ENCODE measurements at regions not wholly inside any gene's neighbourhood (a gene's known extent, or its start where the extent isn't known, plus 50 kb on each side); places are given as distances from the start of the nearest gene placed in this dataset.

DNA sequence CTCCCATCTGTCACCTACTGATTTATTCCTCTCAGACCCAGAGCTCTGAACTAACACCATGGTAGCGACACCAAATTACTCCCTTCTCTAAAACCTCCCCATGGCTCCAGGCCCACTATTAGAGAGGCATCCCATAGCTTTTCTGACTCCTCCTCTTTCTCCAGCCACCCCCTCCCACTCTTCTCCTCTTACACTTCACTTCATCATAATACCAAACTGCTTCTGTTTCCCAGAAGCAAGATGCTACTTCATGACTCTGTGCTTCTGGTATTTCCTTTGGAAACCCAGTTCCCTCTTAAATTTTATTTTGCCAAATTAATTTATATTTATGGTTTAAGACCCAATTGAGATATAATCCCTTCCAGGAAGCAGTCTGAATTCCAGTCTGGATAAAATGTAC is 465.1 kb upstream of the PDZRN3 start:
- no peaks in the 10 kb centered on the region for H3K36me3 Mint-ChIP-seq
- no peak overlapping the region for H3K4me3 Mint-ChIP-seq
- no peak overlapping the region for H3K27ac Mint-ChIP-seq
- no peaks in the 10 kb centered on the region for H3K4me1 Mint-ChIP-seq
- H3K9me3 Mint-ChIP-seq, result peaks cover 16% of the 10 kb centered on the region
- no peak for ATAC-seq
- H3K27me3 Mint-ChIP-seq, result no peaks in the 10 kb centered on the region

DNA sequence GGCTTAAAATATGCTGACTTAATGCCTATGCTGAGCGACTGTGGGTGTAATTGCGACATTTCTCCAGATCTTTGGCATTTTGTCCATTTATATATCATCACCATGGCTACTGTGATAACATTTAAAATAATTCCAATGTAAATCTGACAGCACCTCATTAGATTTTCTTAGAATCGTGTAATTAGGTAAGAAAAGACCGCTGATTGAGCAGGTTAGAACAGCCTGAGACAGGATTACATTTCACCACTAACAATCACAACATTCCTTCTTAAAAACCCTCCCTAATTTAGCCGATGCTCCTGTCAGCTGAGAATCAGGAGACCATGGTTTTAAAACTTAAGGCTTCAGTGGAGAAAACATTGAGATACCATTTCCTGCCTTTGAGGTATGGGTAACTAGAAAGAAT is 455.3 kb upstream of the PDZRN3 start:
- Mint-ChIP-seq H3K9me3 (peaks cover 7% of the 10 kb centered on the region), H3K27me3 (no peaks in the 10 kb centered on the region), H3K4me3 (no peak overlapping the region), H3K36me3 (no peaks in the 10 kb centered on the region), H3K27ac (no peak overlapping the region), H3K4me1 (no peaks in the 10 kb centered on the region)
- no peak for ATAC-seq

DNA sequence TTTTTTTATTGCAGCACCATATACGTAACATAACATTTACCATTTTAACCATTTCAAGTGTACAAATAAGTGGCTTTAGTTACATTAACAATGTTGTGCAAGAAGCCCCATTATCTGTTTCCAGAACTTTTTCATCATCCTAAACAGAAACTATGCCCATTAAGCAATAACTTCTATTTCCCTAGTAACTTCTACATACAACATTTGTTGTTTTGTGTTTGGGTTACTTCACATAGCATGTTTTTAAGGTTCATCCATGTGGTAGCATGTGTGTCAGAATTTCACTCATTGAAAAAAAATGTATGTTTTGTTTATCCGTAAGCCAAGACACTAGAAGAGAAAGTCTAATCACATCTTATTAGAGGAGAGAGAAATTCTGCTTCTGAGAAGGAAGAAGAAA is 450.5 kb upstream of the PDZRN3 start:
- Mint-ChIP-seq H3K27ac (no peak overlapping the region), H3K4me1 (no peaks in the 10 kb centered on the region), H3K9me3 (peaks cover 7% of the 10 kb centered on the region), H3K4me3 (no peak overlapping the region), H3K36me3 (no peaks in the 10 kb centered on the region), H3K27me3 (no peaks in the 10 kb centered on the region)
- no peak for ATAC-seq

DNA sequence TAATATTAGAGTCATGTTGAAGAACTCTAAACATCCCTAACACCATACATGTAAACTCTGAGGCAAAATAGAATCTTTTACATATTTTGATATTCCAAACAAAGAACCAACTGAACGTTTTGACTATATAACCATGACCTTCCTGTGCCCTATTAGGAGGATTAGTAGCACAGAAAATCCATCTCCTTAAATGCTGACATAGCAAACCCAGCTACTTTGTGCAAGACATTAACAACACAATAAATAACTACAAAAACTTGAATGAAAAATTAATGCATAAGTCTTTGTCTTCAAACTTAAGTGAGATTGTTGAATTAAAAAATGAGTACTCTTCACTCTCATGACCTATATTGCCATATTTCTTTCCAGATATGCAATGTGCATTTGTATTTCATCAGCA is 450.0 kb upstream of the PDZRN3 start:
- peaks cover 7% of the 10 kb centered on the region for H3K9me3 Mint-ChIP-seq
- no peaks in the 10 kb centered on the region for H3K36me3 Mint-ChIP-seq
- no peak overlapping the region for H3K27ac Mint-ChIP-seq
- H3K4me3 Mint-ChIP-seq, result no peak overlapping the region
- H3K27me3 Mint-ChIP-seq, result no peaks in the 10 kb centered on the region
- no peak for ATAC-seq
- H3K4me1 Mint-ChIP-seq, result no peaks in the 10 kb centered on the region

DNA sequence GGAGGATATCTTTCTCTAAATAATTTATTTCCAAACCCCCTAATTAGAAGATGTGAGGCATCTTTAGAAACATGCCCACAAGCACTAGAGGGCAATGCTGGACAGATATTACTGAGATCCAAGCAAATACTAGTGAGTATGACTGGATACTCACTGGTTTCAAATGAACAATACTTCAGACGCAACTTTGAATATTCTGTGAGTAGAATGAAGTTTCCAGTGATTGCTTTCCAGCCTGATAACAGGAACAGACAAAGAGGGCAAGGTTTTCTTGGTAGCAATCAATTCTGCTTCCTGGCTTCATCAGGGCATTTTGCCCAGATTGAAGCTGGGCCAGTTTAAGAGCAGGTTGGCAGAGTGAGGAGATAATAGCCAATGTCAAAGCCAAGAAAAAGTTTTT is 442.6 kb upstream of the PDZRN3 start:
- no peak overlapping the region for H3K27ac Mint-ChIP-seq
- no peaks in the 10 kb centered on the region for H3K4me1 Mint-ChIP-seq
- no peak overlapping the region for H3K4me3 Mint-ChIP-seq
- ATAC-seq, result no peak
- no peaks in the 10 kb centered on the region for H3K36me3 Mint-ChIP-seq
- H3K9me3 Mint-ChIP-seq, result peaks cover 12% of the 10 kb centered on the region
- no peaks in the 10 kb centered on the region for H3K27me3 Mint-ChIP-seq

DNA sequence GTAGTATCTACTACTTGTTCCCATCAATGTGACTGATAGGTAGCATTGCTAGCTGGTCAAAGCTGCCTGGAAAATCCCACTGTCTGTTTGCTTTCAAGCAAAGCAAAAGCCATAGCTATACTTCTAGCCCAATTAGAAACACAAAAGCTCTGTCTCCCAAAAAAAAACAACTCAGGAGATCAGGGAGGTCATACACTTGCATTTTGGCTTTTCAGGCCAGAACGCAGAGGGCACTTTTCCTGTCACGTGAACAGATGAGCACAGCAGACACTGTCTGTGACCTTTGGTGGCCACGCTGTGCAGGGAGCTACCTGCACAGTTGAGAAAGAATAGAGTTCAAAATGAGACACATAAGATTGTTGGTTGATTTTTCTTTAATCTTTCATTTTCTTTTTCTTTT is 441.7 kb upstream of the PDZRN3 start:
- Mint-ChIP-seq H3K36me3 (no peaks in the 10 kb centered on the region), H3K4me1 (no peaks in the 10 kb centered on the region), H3K27ac (no peak overlapping the region), H3K9me3 (peaks cover 12% of the 10 kb centered on the region), H3K27me3 (no peaks in the 10 kb centered on the region), H3K4me3 (no peak overlapping the region)
- no peak for ATAC-seq

DNA sequence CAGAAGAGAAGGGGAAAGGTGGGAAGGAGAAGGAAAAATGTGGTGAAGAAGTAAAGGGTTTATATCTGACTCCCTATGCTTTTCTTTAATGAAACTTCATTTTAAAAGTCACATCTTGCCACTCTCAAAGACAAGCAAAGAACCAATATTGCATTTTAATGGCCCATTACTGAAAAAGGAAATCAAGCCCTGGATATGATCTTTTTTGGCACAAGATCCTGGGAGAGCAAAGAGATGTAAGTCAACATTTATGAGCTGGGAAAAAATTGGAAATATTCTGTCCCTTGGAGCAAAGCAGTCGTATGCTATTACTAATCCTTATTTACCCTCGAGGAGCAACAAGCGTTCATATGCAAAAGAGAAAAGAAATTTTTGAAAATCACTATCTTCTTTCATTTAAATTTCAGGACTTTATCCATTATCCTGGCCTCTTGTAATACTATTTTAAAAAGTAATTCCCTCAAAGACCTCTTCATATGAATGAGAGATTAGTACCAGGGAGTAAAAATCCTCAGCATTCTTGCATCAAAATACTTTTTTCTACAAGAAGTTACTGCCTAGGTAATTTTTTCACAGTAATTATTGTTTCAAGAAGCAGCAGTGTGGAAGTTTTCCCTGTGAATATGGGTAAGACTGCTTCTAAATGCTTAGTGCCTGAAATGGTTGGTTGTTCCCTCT is 435.3 kb upstream of the PDZRN3 start:
- Mint-ChIP-seq H3K27ac (no peak overlapping the region), H3K36me3 (no peaks in the 10 kb centered on the region), H3K4me1 (no peaks in the 10 kb centered on the region), H3K27me3 (no peaks in the 10 kb centered on the region), H3K9me3 (peaks cover 14% of the 10 kb centered on the region), H3K4me3 (no peak overlapping the region)
- ATAC-seq, result no peak

DNA sequence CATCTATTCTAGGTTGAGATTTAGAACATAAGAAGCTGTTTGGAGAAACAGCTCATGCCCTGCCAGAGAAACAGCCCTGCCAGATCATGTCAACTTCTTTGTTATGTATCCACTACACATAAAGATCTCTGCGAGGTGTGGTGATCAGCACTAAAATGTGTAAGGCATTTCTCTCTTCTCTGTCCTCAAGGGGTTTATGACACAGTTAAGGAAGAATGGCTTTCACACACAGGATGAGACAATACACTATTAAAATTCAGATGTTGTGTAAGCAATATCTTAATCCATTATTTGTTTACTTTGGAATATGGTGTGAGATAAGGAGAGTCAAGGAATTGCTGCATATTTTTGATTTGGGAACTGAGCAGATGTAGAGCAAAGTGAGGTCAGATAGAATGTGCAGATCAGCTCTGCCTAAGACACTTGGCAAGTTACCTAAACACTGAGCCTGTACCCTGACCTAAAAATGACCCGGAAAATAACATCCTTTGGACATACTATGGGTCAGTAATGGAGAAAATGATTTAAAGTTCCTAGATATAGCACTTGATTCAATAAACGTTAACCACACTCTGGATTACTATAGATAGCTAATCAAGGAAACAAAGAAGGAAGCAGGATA is 434.7 kb upstream of the PDZRN3 start:
- Mint-ChIP-seq H3K4me1 (no peaks in the 10 kb centered on the region), H3K27me3 (no peaks in the 10 kb centered on the region), H3K36me3 (no peaks in the 10 kb centered on the region), H3K9me3 (peaks cover 17% of the 10 kb centered on the region), H3K27ac (no peak overlapping the region), H3K4me3 (no peak overlapping the region)
- no peak for ATAC-seq

DNA sequence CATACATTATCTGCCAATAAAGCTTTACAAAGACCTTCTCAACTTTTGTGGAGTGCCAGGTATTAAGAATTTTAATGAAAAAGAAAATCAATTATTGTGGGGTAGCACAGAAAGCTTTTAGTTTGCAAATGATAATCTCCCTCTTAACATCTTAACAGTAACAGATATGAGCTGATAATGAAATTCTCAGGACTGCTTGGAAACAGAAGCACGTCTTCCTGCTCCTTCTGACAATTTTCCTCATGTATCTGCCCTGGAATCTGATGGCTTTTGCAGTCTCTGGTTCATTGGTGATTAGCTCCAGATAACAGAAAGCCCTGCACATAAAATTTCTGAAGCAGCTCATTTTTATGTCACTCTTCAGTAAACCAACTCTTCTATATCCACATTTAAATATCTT is 432.4 kb upstream of the PDZRN3 start:
- Mint-ChIP-seq H3K4me1 (no peaks in the 10 kb centered on the region), H3K27ac (no peak overlapping the region), H3K9me3 (peaks cover 8% of the 10 kb centered on the region), H3K27me3 (no peaks in the 10 kb centered on the region), H3K4me3 (no peak overlapping the region), H3K36me3 (no peaks in the 10 kb centered on the region)
- no peak for ATAC-seq

DNA sequence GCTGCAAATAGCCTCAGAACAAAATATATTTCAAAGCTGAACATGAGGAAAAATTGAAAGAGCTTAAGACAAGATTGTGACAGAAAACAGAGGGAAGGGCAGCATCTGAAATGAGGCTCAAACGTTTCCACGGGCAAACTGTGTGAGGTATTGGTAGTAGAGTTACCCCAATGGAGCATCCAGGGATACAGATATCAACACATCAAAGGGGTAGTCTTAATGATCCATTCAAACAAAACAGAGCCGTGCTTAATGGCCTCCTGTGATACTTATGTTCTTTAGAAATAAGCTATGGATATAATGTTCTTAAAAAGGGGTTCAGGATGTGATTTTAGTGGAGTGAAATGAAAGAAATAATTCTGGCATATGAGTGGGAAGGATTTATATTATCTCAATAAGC is 430.3 kb upstream of the PDZRN3 start:
- Mint-ChIP-seq H3K9me3 (peaks cover 6% of the 10 kb centered on the region), H3K36me3 (no peaks in the 10 kb centered on the region), H3K4me3 (no peak overlapping the region), H3K27ac (no peak overlapping the region), H3K4me1 (no peaks in the 10 kb centered on the region), H3K27me3 (no peaks in the 10 kb centered on the region)
- ATAC-seq, result no peak

DNA sequence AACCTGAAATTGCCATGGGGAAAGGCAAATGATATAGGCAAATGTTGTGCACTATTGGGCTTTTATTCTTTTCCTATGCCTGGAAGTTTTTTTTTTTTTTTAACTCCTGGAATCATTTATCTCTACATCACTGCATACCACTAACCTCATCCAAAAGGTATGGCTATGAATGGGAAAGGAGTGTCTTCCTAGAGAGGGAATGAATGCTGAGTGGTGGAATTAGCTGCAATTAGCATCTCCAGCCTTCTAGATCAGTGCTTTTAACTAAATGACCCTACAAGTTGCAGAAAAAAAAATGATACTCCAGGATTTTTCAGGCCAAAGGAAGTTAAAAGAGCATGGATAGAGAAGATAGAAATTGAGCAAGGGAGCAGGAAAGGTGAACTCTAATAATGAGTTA is 429.8 kb upstream of the PDZRN3 start:
- peaks cover 6% of the 10 kb centered on the region for H3K9me3 Mint-ChIP-seq
- H3K36me3 Mint-ChIP-seq, result no peaks in the 10 kb centered on the region
- H3K27me3 Mint-ChIP-seq, result no peaks in the 10 kb centered on the region
- no peaks in the 10 kb centered on the region for H3K4me1 Mint-ChIP-seq
- no peak for ATAC-seq
- no peak overlapping the region for H3K4me3 Mint-ChIP-seq
- H3K27ac Mint-ChIP-seq, result no peak overlapping the region

DNA sequence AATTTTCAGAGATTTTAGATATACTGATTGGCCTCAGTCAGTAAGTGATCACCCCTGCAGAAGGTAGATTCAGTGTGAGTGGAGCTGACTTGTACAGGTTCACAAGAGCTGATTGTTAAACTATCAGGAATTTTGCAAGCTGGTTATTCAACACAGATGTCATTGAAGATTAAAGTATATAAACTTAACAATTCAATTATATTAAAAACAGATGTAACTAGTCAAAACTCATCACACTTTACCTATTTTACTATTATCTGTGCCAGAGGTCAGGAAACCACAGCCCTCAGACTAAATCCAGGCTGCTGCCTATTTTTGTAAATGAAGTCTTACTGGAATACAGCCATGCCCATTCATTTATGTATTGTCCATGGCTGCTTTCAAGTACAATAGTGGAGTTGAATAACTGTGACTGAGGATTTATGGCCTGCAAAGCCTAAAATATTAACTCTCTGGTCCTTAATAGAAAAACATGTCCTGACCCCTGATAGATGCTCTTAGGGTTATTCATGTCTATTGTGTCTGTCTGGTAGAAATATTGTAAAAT is 429.3 kb upstream of the PDZRN3 start:
- Mint-ChIP-seq H3K4me3 (no peak overlapping the region), H3K27me3 (no peaks in the 10 kb centered on the region)
- ATAC-seq, result no peak

DNA sequence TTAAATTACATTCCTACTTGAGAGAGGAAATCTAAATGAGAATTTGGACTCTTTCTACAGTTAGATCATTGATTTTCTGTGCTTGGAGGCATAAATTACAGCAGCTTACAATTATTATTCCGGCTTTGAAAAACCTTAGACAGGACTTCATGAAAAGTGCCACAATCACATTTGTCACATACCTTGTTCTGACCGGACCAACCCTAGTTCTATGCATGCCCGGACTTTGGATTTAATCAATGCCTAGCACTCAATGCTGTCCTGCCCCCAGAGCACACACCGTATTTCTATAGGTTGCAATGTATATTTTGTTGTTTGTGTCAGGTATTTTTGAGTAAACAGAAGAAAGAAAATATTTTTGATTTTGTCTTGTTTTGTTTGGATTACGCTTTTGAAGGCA is 424.7 kb upstream of the PDZRN3 start:
- no peaks in the 10 kb centered on the region for H3K4me1 Mint-ChIP-seq
- H3K27me3 Mint-ChIP-seq, result no peaks in the 10 kb centered on the region
- ATAC-seq, result no peak
- H3K9me3 Mint-ChIP-seq, result peaks cover 3% of the 10 kb centered on the region
- no peak overlapping the region for H3K27ac Mint-ChIP-seq
- H3K4me3 Mint-ChIP-seq, result no peak overlapping the region
- no peaks in the 10 kb centered on the region for H3K36me3 Mint-ChIP-seq

More for the DNA sequence above, 429.3 kb upstream of the PDZRN3 start:
- no peak overlapping the region for H3K27ac Mint-ChIP-seq
- no peaks in the 10 kb centered on the region for H3K4me1 Mint-ChIP-seq
- H3K36me3 Mint-ChIP-seq, result no peaks in the 10 kb centered on the region
- peaks cover 6% of the 10 kb centered on the region for H3K9me3 Mint-ChIP-seq

DNA sequence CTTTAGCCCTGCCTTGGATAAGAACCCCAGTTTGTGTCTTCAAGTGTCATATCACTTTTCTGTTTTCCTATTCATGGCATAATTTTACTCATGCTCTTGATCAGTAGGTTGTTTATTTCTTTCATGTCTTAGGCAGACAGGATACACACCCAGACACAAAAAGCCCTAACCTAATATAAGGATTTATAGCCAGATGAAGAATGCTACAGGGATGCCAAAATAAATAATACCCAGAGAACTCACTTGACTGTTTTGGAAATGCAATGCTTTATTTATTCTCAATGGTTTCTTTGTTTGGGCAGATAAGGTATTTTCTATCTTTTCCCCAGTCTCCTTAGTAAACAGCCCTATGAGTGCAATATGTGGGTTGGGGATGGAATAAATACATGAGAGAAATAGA is 424.0 kb upstream of the PDZRN3 start:
- no peak overlapping the region for H3K27ac Mint-ChIP-seq
- no peaks in the 10 kb centered on the region for H3K4me1 Mint-ChIP-seq
- H3K36me3 Mint-ChIP-seq, result no peaks in the 10 kb centered on the region
- H3K27me3 Mint-ChIP-seq, result no peaks in the 10 kb centered on the region
- no peak overlapping the region for H3K4me3 Mint-ChIP-seq
- H3K9me3 Mint-ChIP-seq, result peaks cover 3% of the 10 kb centered on the region
- ATAC-seq, result no peak

DNA sequence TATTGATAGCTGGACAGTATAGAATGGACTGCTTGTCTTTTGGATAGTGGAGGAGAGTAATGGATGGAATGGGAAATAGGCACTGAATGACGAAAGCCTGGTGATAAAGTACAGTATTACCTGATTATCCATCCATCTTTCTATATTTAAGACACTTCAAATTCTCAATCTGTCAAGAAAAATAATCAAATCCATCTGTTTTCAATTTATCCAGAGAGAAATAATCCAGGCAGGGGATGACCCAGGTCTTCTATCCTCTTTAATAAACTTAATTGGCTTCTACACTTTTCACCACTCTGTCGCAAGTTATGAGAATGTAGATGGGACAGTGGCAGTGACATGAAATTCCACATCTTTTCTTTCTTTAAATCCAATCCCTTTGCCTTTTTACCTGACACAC is 420.3 kb upstream of the PDZRN3 start:
- Mint-ChIP-seq H3K9me3 (peaks cover 3% of the 10 kb centered on the region), H3K27me3 (no peaks in the 10 kb centered on the region), H3K27ac (no peak overlapping the region), H3K4me1 (no peaks in the 10 kb centered on the region), H3K36me3 (no peaks in the 10 kb centered on the region), H3K4me3 (no peak overlapping the region)
- no peak for ATAC-seq

DNA sequence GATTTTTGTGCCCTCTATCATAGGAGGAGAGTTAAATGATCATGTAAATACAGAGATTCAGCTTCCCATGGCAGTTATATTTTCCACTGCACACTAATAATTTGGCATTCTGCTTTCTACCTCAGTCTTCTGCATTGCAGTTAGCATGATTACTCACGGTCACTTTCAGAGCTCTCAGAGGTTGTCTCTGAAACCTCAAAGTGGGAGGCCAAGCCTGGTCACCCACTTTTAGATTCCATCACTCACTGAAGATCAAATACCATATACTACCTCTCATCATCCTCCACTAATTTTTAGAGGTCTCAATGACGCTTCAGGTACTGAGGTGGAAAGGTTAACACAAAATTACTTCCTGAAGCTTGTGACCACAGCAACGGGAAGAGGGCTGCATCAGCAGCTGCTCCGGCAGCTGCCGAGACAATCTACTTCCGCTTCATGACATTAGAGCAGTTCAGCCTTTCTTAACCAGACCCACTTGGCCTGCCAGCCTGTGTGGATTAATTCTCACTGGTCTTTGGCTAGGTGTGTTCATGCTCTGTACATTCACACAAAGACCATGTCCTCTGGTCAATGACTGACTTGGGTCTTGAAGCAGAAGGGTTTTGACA is 416.4 kb upstream of the PDZRN3 start:
- Mint-ChIP-seq H3K4me1 (no peaks in the 10 kb centered on the region), H3K9me3 (peaks cover 3% of the 10 kb centered on the region)
- ATAC-seq, result no peak

More for the DNA sequence above, 416.4 kb upstream of the PDZRN3 start:
- no peaks in the 10 kb centered on the region for H3K27me3 Mint-ChIP-seq
- no peaks in the 10 kb centered on the region for H3K36me3 Mint-ChIP-seq
- H3K4me3 Mint-ChIP-seq, result no peak overlapping the region
- no peak overlapping the region for H3K27ac Mint-ChIP-seq
